Activated B cell treated with CpG ODN at 0.5 μM for 24 hours (primary cell): ENCODE measurements at regions not wholly inside any gene's neighbourhood (a gene's known extent, or its start where the extent isn't known, plus 50 kb on each side); places are given as distances from the start of the nearest gene placed in this dataset.

Experiments
- ATAC-seq: fragments of 200-7000 bp; cut with Tn5 transposase; one replicate; pipeline ENCODE4 v1.10.0; 2021; ENCODE audit warnings: low read depth, mild to moderate bottlenecking, moderate library complexity
- CTCF ChIA-PET: fragments of 350-600 bp; sonication (Branson Sonifier 250); formaldehyde crosslinking; loops from one replicate; lab custom pipeline; 2021; ENCODE audit warnings: antibody characterized with exemption; lab: Charles Lee
- POLR2A ChIA-PET: fragments of 350-600 bp; sonication (Branson Sonifier 250); formaldehyde crosslinking; loops from one replicate; lab custom pipeline; 2021; ENCODE audit warnings: antibody characterized with exemption; lab: Charles Lee
- DNase-seq: peaks from one replicate; pipeline ENCODE4 v3.0.0; 2022
- H3K27ac Mint-ChIP-seq: one replicate; pipeline ENCODE4 v1.8.0; 2020; ENCODE audit warnings: mixed read lengths
- H3K27me3 Mint-ChIP-seq: one replicate; pipeline ENCODE4 v1.8.0; 2021; ENCODE audit warnings: mixed read lengths
- H3K36me3 Mint-ChIP-seq: one replicate; pipeline ENCODE4 v1.8.0; 2021; ENCODE audit warnings: low read depth, mixed read lengths
- H3K4me1 Mint-ChIP-seq: one replicate; pipeline ENCODE4 v1.8.0; 2021; ENCODE audit warnings: mixed read lengths
- H3K4me3 Mint-ChIP-seq: one replicate; pipeline ENCODE4 v1.8.0; 2020; ENCODE audit warnings: mild to moderate bottlenecking, mixed read lengths
- H3K9me3 Mint-ChIP-seq: one replicate; pipeline ENCODE4 v1.8.0; 2020; ENCODE audit warnings: mixed read lengths
- CTCF ChIP-seq: fragments of 200-600 bp; IDR thresholded peaks from one replicate; pipeline ENCODE4 v1.8.0; 2022; ENCODE audit warnings: antibody characterized with exemption, mild to moderate bottlenecking
- intact Hi-C: fragments of 100-400 bp; cut with micrococcal nuclease; formaldehyde crosslinking; loops from one replicate; pipeline ENCODE4 v1.15.1; 2024

DNA sequence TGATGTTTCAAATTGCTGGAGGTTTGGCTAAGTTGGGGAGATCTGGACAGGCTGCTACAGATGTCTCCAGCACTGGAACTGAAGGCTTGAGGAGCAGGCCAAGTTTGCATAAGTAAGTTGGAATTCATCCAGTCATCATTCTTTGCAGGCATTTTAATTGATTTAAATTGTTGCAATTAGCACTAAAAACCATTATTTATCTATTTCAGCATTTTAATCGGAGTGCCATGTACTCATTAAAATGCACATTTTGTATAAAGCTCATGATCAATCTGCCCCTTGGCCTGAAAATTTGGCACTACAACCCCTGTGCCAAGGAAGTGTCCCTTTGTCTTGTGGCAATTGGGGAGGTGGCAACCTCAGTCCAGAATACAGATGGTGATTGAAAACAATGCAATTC is 320.2 kb downstream of the MAT2B start:
- ChIA-PET POLR2A (no interaction called here), CTCF (no interaction called here)
- Mint-ChIP-seq H3K4me1 (peaks cover 4% of the 10 kb centered on the region), H3K9me3 (peaks cover 6% of the 10 kb centered on the region), H3K4me3 (no peak overlapping the region), H3K27me3 (no peaks in the 10 kb centered on the region), H3K27ac (no peak overlapping the region), H3K36me3 (no peaks in the 10 kb centered on the region)
- no peak for TF ChIP-seq CTCF
- intact Hi-C loops: no loop called here
- no peak for DNase-seq
- no peak for ATAC-seq

DNA sequence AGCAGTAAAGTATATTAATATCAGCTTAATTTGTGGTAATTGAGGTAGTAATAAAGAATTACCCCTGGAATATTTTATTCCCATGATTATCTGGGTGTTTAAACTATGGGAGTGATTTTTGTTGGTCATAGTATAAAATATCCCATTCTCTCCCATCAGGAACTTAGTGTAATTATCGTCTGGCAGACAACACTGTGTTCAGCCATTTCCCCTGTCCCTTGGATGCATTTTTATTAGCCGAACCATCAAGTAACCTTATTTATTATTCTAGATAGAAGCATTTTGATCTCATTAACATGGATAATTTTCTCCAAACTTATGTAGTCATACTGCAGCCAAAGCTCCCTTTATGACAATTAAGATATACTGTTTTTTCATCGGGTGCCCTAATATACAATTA is 320.8 kb downstream of the MAT2B start:
- H3K27ac Mint-ChIP-seq: no peak overlapping the region
- peaks cover under 1% of the 10 kb centered on the region for H3K9me3 Mint-ChIP-seq
- intact Hi-C loops: no loop called here
- DNase-seq (no peak), ATAC-seq (no peak)
- POLR2A ChIA-PET: no interaction called here
- CTCF ChIA-PET: no interaction called here
- TF ChIP-seq CTCF: no peak
- no peaks in the 10 kb centered on the region for H3K27me3 Mint-ChIP-seq
- no peaks in the 10 kb centered on the region for H3K36me3 Mint-ChIP-seq
- peaks cover 9% of the 10 kb centered on the region for H3K4me1 Mint-ChIP-seq
- H3K4me3 Mint-ChIP-seq: no peak overlapping the region

DNA sequence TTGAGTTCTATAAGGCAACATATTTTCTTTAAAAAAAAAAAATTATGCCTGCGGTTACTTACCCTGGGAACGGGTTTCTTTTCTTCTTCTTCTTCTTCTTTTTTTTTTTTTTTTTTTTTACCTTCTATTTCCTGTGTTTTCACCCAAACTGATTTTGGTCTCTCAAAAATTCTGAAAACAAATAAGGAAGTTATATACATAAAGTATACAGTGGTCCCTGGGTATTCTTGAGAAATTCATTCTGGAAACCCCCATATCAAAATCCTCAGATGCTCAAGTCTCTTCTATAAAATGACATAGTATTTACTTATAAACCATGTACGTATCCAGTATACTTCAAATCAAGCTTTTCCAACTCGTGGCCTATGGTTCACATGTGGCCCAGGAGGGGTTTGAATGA is 326.7 kb downstream of the MAT2B start:
- ATAC-seq: no peak
- Mint-ChIP-seq H3K27me3 (no peaks in the 10 kb centered on the region), H3K4me1 (peaks cover 22% of the 10 kb centered on the region), H3K4me3 (no peak overlapping the region), H3K27ac (no peak overlapping the region), H3K36me3 (no peaks in the 10 kb centered on the region), H3K9me3 (peaks cover 3% of the 10 kb centered on the region)
- CTCF ChIA-PET: no interaction called here
- intact Hi-C loops: no loop called here
- TF ChIP-seq CTCF: no peak
- POLR2A ChIA-PET: no interaction called here
- no peak for DNase-seq

GRCh38 chr5:163838738-163839137 is 333.3 kb downstream of the MAT2B start:
- ChIA-PET POLR2A (interaction anchor here (0.6 kb wide), 1 partner anchor 205 kb away, joined by 3 read pairs; no protein-coding TSS in a partner anchor), CTCF (no interaction called here)
- no peak overlapping the region for H3K4me3 Mint-ChIP-seq
- no peak overlapping the region for H3K27ac Mint-ChIP-seq
- intact Hi-C loops: no loop called here
- no peak for TF ChIP-seq CTCF
- no peak for DNase-seq
- H3K36me3 Mint-ChIP-seq: no peaks in the 10 kb centered on the region
- no peaks in the 10 kb centered on the region for H3K27me3 Mint-ChIP-seq
- H3K4me1 Mint-ChIP-seq: peaks cover 4% of the 10 kb centered on the region
- peaks cover 3% of the 10 kb centered on the region for H3K9me3 Mint-ChIP-seq
- ATAC-seq: no peak

- no peak for DNase-seq
- Mint-ChIP-seq H3K27me3 (no peaks in the 10 kb centered on the region), H3K4me1 (no peaks in the 10 kb centered on the region), H3K9me3 (peaks cover 2% of the 10 kb centered on the region), H3K36me3 (no peaks in the 10 kb centered on the region), H3K27ac (no peak overlapping the region), H3K4me3 (no peak overlapping the region)
- CTCF ChIA-PET: no interaction called here
- intact Hi-C loops: no loop called here
- POLR2A ChIA-PET: no interaction called here
- no peak for TF ChIP-seq CTCF
- no peak for ATAC-seq
Observed at GRCh38 chr5:163846512-163846911, 341.1 kb downstream of the MAT2B start.
